HCT116 (cell line): ENCODE measurements at regions not wholly inside any gene's neighbourhood (a gene's known extent, or its start where the extent isn't known, plus 50 kb on each side); places are given as distances from the start of the nearest gene placed in this dataset.

Source experiments
- ATAC-seq: fragments of 200-7000 bp; cut with Tn5 transposase; 2 replicates; pipeline ENCODE4 v1.9.1; 2020; ENCODE audit warnings: mild to moderate bottlenecking, moderate library complexity
- BruUV-seq: library from RNA; stranded (reverse); fragments of 400-500 nt; replicated peaks from 2 replicates; lab custom pipeline; 2021; lab: Mats Ljungman, UMichigan
- CTCF ChIA-PET: fragments of 300-600 bp; sonication (Branson Sonifier 250); formaldehyde crosslinking; loops from one replicate; lab custom pipeline; 2021; ENCODE audit warnings: antibody characterized with exemption; lab: Charles Lee
- POLR2A ChIA-PET: fragments of 300-600, 350-600 bp; sonication (Branson Sonifier 250); formaldehyde crosslinking; loops from one replicate; lab custom pipeline; 2021; ENCODE audit warnings: antibody characterized with exemption; lab: Charles Lee
- RAD21 ChIA-PET, 2 experiments: fragments of 300-600 bp; sonication (Branson Sonifier 250); formaldehyde crosslinking; loops; one replicate each; lab custom pipeline; 2023; ENCODE audit warnings: low total read pairs in 2 of 2; ENCODE audit not compliant: uncharacterized antibody in 2 of 2, unreplicated experiment in 2 of 2, low non-redundant PET in 1 of 2; lab: Charles Lee
- DNase-seq: peaks from one replicate; pipeline ENCODE4 v3.0.0-alpha.2; 2010; ENCODE audit warnings: low read depth, low spot score
- H2AFZ ChIP-seq: fragments of 200-600 bp; shearing (Covaris generic), sonication (generic); 2 replicates; pipeline ENCODE4 v1.6.1; 2017; ENCODE audit warnings: low read depth, mixed run types, mixed read lengths, antibody characterized with exemption, low read length; ENCODE audit not compliant: poor library complexity, severe bottlenecking
- H3K27ac ChIP-seq: 2 replicates; pipeline ENCODE4 v1.5.1; 2012; ENCODE audit warnings: low read depth, low read length
- H3K27me3 ChIP-seq: fragments of 200-600 bp; sonication (generic); 2 replicates; pipeline ENCODE4 v1.6.1; 2016; ENCODE audit warnings: mixed run types, low read length, mixed read lengths; ENCODE audit not compliant: insufficient read depth
- H3K36me3 ChIP-seq, 2 experiments: fragments of 200-500 bp in 1 of 2; fragments of 200-600 bp in 1 of 2; sonication (Bioruptor generic) in 1 of 2; sonication (generic) in 1 of 2; 2 replicates each; pipeline versions ENCODE4 v1.5.1 to v1.6.1; 2014 to 2016; ENCODE audit warnings: low read length in 2 of 2, inconsistent platforms in 1 of 2, mixed read lengths in 1 of 2, mixed run types in 1 of 2; ENCODE audit not compliant: insufficient read depth in 2 of 2, control insufficient read depth in 1 of 2
- H3K4me1 ChIP-seq, 2 experiments: fragments of 200-600 bp in 1 of 2; sonication (generic) in 1 of 2; 2 replicates each; pipeline versions ENCODE4 v1.5.1 to v1.6.1; 2012 to 2017; ENCODE audit warnings: low read length in 2 of 2, inconsistent platforms in 1 of 2, mild to moderate bottlenecking in 1 of 2, mixed read lengths in 1 of 2, mixed run types in 1 of 2, moderate library complexity in 1 of 2; ENCODE audit not compliant: insufficient read depth in 2 of 2, control insufficient read depth in 1 of 2
- H3K4me2 ChIP-seq: fragments of 200-600 bp; sonication (generic); 2 replicates; pipeline ENCODE4 v1.6.1; 2017; ENCODE audit warnings: mixed run types, low read length, mixed read lengths
- H3K4me3 ChIP-seq, 2 experiments: fragments of 200-600 bp in 1 of 2; sonication (generic) in 1 of 2; replicated peaks in 1 of 2; 2 replicates each; pipeline ENCODE4 v1.5.1; 2011 to 2016; ENCODE audit warnings: low read length in 2 of 2, control low read depth in 1 of 2, low read depth in 1 of 2, mild to moderate bottlenecking in 1 of 2, mixed read lengths in 1 of 2, mixed run types in 1 of 2
- H3K79me2 ChIP-seq: fragments of 200-600 bp; sonication (generic); 2 replicates; pipeline ENCODE4 v1.6.1; 2017; ENCODE audit warnings: mild to moderate bottlenecking, mixed run types, low read length, moderate library complexity, mixed read lengths; ENCODE audit not compliant: insufficient read depth
- H3K9ac ChIP-seq: fragments of 200-600 bp; sonication (generic); 2 replicates; pipeline ENCODE4 v1.6.1; 2016; ENCODE audit warnings: low read length, mixed read lengths
- H3K9me2 ChIP-seq: fragments of 200-600 bp; sonication (generic), shearing (Covaris generic); 2 replicates; pipeline ENCODE4 v1.6.1; 2017; ENCODE audit warnings: mixed run types, mild to moderate bottlenecking, moderate library complexity; ENCODE audit not compliant: insufficient read depth
- H3K9me3 ChIP-seq, 2 experiments: fragments of 200-500 bp in 1 of 2; fragments of 200-600 bp in 1 of 2; sonication (Bioruptor generic) in 1 of 2; sonication (generic) in 1 of 2; 2 replicates each; pipeline ENCODE4 v1.6.1; 2014 to 2017; ENCODE audit warnings: low read length in 2 of 2, mixed read lengths in 2 of 2, inconsistent platforms in 1 of 2, low read depth in 1 of 2, mild to moderate bottlenecking in 1 of 2, mixed run types in 1 of 2, moderate library complexity in 1 of 2; ENCODE audit not compliant: control insufficient read depth in 1 of 2, insufficient read depth in 1 of 2
- H4K20me1 ChIP-seq: fragments of 200-600 bp; sonication (generic), shearing (Covaris generic); 2 replicates; pipeline ENCODE4 v1.6.1; 2017; ENCODE audit warnings: mixed run types, mild to moderate bottlenecking, moderate library complexity; ENCODE audit not compliant: insufficient read depth
- CBX3 ChIP-seq: IDR thresholded peaks from 2 replicates; pipeline ENCODE4 v1.6.1; 2012; ENCODE audit warnings: low read depth
- CEBPB ChIP-seq: IDR thresholded peaks from 2 replicates; pipeline ENCODE4 v1.6.1; 2012; ENCODE audit warnings: low read depth
- EZH2 ChIP-seq: fragments of 200-600 bp; sonication (generic); IDR thresholded peaks from 2 replicates; pipeline ENCODE4 v1.6.1; 2017; ENCODE audit warnings: antibody characterized with exemption, mixed run types
- EZH2phosphoT487 ChIP-seq: fragments of 200-600 bp; IDR thresholded peaks from 2 replicates; pipeline ENCODE4 v1.6.1; 2018; ENCODE audit warnings: antibody characterized with exemption, borderline replicate concordance
- FOSL1 ChIP-seq: IDR thresholded peaks from 2 replicates; pipeline ENCODE4 v1.6.1; 2012; ENCODE audit warnings: low read depth
- JUND ChIP-seq: IDR thresholded peaks from 2 replicates; pipeline ENCODE4 v1.6.1; 2012
- POLR2A ChIP-seq: IDR thresholded peaks from 2 replicates; pipeline ENCODE4 v1.7.0; 2011; ENCODE audit warnings: borderline replicate concordance; ENCODE audit not compliant: insufficient read depth, insufficient read length; ENCODE audit errors: extremely low read depth
- POLR2AphosphoS5 ChIP-seq: IDR thresholded peaks from 2 replicates; pipeline ENCODE4 v1.6.1; 2011; ENCODE audit warnings: mild to moderate bottlenecking, low read depth, low read length, moderate library complexity
- SIN3A ChIP-seq: IDR thresholded peaks from 2 replicates; pipeline ENCODE4 v1.6.1; 2012; ENCODE audit warnings: low read depth
- SP1 ChIP-seq: IDR thresholded peaks from 2 replicates; pipeline ENCODE4 v1.6.1; 2012; ENCODE audit warnings: low read depth
- SRF ChIP-seq: IDR thresholded peaks from 2 replicates; pipeline ENCODE4 v1.6.1; 2012; ENCODE audit warnings: low read depth
- TCF7L2 ChIP-seq: IDR thresholded peaks from 2 replicates; pipeline ENCODE4 v1.7.0; 2011; ENCODE audit warnings: borderline replicate concordance, inconsistent platforms; ENCODE audit not compliant: insufficient read depth, insufficient read length; ENCODE audit errors: extremely low read depth
- ZFX ChIP-seq: fragments of 450-650 bp; IDR thresholded peaks from 2 replicates; pipeline ENCODE4 v1.6.1; 2017
- ZNF274 ChIP-seq: fragments of 200-500 bp; sonication (Bioruptor generic); IDR thresholded peaks from 2 replicates; pipeline ENCODE4 v1.6.1; 2014; ENCODE audit warnings: mild to moderate bottlenecking, low read depth, low read length, inconsistent platforms
- intact Hi-C: fragments of 100-400 bp; cut with micrococcal nuclease; formaldehyde crosslinking; loops from 2 replicates; pipeline ENCODE4 v1.10.0; 2022
- TF ChIP-seq, protein P1 (sequence below): IDR thresholded peaks from 2 replicates; pipeline ENCODE4 v1.6.1; 2012
- TF ChIP-seq, protein P2 (sequence below): IDR thresholded peaks from 2 replicates; pipeline ENCODE4 v1.6.1; 2012
- TF ChIP-seq, protein P3 (sequence below): IDR thresholded peaks from 2 replicates; pipeline ENCODE4 v1.6.1; 2012; ENCODE audit warnings: low read depth
- TF ChIP-seq, protein P4 (sequence below): IDR thresholded peaks from 2 replicates; pipeline ENCODE4 v1.6.1; 2011; ENCODE audit warnings: mild to moderate bottlenecking, low read length, moderate library complexity; ENCODE audit not compliant: insufficient replicate concordance; ENCODE audit errors: extremely low read depth

DNA sequence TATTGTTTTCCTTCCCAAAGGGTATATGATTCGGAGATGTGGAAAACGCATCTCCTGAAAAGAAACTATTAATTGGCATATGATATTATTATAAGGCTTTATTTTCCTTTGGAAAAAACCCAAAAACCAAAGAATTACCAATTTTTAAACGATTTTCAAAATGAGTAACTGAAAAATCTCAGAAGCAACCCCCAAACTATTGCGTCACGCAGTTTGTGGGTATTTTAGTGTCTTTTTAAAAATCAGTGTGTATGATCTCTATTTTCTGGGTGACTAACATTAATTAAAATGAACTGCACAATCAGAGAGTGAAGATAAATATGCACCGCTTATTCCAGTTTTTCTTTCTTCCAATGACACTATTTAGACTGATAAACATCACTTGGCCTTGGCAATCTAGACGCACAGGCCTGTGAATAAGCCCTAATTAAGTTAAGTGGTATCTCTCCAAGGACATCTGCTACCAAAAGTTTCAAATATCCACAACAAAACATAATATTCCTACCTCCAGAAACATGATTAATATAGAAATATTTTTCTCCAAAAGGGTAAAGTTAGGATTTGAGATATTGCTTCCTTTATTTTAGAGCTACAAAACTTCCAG, 511.5 kb upstream of the FAM241A start:
- no peaks in the 10 kb centered on the region for H3K9me2 ChIP-seq
- ChIA-PET POLR2A (no interaction called here), RAD21 (no interaction called here), CTCF (interaction anchor here (0.7 to 2.6 kb wide), 4 partner anchors 221 to 496 kb away, joined by 3 to 14 read pairs (median 4); no protein-coding TSS in a partner anchor)
- no peak overlapping the region for H3K9ac ChIP-seq
- H3K27me3 ChIP-seq = no peaks in the 10 kb centered on the region
- BruUV-seq = no TSS peak
- H4K20me1 ChIP-seq = no peaks in the 10 kb centered on the region
- no peak overlapping the region for H3K27ac ChIP-seq
- no peak overlapping the region for H3K4me3 ChIP-seq
- no peak overlapping the region for H3K4me2 ChIP-seq
- H3K4me1 ChIP-seq = no peaks in the 10 kb centered on the region
- H3K9me3 ChIP-seq = no peaks in the 10 kb centered on the region
- no peaks in the 10 kb centered on the region for H3K36me3 ChIP-seq
- no peak for DNase-seq
- intact Hi-C loops = loop anchor here (10.0 kb wide), 1 partner anchor 1119 kb away; no protein-coding TSS in a partner anchor
- H3K79me2 ChIP-seq = no peaks in the 10 kb centered on the region
- TF ChIP-seq EZH2phosphoT487 (no peak), ZFX (no peak), ZNF274 (no peak), SIN3A (no peak), JUND (no peak), SRF (no peak), SP1 (no peak), TCF7L2 (no peak), POLR2A (no peak), CBX3 (no peak), EZH2 (no peak), FOSL1 (no peak), CEBPB (no peak), POLR2AphosphoS5 (no peak)
- TF ChIP-seq, protein P1, sequence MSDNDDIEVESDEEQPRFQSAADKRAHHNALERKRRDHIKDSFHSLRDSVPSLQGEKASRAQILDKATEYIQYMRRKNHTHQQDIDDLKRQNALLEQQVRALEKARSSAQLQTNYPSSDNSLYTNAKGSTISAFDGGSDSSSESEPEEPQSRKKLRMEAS = no peak
- TF ChIP-seq, protein P2, sequence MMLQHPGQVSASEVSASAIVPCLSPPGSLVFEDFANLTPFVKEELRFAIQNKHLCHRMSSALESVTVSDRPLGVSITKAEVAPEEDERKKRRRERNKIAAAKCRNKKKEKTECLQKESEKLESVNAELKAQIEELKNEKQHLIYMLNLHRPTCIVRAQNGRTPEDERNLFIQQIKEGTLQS = no peak
- TF ChIP-seq, protein P3, sequence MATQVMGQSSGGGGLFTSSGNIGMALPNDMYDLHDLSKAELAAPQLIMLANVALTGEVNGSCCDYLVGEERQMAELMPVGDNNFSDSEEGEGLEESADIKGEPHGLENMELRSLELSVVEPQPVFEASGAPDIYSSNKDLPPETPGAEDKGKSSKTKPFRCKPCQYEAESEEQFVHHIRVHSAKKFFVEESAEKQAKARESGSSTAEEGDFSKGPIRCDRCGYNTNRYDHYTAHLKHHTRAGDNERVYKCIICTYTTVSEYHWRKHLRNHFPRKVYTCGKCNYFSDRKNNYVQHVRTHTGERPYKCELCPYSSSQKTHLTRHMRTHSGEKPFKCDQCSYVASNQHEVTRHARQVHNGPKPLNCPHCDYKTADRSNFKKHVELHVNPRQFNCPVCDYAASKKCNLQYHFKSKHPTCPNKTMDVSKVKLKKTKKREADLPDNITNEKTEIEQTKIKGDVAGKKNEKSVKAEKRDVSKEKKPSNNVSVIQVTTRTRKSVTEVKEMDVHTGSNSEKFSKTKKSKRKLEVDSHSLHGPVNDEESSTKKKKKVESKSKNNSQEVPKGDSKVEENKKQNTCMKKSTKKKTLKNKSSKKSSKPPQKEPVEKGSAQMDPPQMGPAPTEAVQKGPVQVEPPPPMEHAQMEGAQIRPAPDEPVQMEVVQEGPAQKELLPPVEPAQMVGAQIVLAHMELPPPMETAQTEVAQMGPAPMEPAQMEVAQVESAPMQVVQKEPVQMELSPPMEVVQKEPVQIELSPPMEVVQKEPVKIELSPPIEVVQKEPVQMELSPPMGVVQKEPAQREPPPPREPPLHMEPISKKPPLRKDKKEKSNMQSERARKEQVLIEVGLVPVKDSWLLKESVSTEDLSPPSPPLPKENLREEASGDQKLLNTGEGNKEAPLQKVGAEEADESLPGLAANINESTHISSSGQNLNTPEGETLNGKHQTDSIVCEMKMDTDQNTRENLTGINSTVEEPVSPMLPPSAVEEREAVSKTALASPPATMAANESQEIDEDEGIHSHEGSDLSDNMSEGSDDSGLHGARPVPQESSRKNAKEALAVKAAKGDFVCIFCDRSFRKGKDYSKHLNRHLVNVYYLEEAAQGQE = no peak
- TF ChIP-seq, protein P4, sequence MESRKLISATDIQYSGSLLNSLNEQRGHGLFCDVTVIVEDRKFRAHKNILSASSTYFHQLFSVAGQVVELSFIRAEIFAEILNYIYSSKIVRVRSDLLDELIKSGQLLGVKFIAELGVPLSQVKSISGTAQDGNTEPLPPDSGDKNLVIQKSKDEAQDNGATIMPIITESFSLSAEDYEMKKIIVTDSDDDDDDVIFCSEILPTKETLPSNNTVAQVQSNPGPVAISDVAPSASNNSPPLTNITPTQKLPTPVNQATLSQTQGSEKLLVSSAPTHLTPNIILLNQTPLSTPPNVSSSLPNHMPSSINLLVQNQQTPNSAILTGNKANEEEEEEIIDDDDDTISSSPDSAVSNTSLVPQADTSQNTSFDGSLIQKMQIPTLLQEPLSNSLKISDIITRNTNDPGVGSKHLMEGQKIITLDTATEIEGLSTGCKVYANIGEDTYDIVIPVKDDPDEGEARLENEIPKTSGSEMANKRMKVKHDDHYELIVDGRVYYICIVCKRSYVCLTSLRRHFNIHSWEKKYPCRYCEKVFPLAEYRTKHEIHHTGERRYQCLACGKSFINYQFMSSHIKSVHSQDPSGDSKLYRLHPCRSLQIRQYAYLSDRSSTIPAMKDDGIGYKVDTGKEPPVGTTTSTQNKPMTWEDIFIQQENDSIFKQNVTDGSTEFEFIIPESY = no peak
- ATAC-seq = no peak
- H2AFZ ChIP-seq = no peak overlapping the region
